WTC11 (cell line): ENCODE measurements at regions not wholly inside any gene's neighbourhood (a gene's known extent, or its start where the extent isn't known, plus 50 kb on each side); places are given as distances from the start of the nearest gene placed in this dataset.

Experiments
- ATAC-seq: fragments of 200-7000 bp; cut with Tn5 transposase; 2 replicates; pipeline ENCODE4 v1.10.0; 2021; ENCODE audit warnings: mild to moderate bottlenecking, moderate library complexity
- CTCF ChIA-PET: fragments of 300-600 bp; sonication (Branson Sonifier 250); formaldehyde crosslinking; loops from one replicate; lab custom pipeline; 2021; ENCODE audit warnings: antibody characterized with exemption; lab: Charles Lee
- POLR2A ChIA-PET: fragments of 350-600 bp; sonication (Branson Sonifier 250); formaldehyde crosslinking; loops from one replicate; lab custom pipeline; 2021; ENCODE audit warnings: antibody characterized with exemption; lab: Charles Lee
- DNase-seq: peaks from one replicate; pipeline ENCODE4 v3.0.0; 2021; ENCODE audit warnings: low spot score
- H3K27ac Mint-ChIP-seq: 2 replicates; pipeline ENCODE4 v1.8.0; 2021; ENCODE audit warnings: mixed read lengths
- H3K27me3 Mint-ChIP-seq: 2 replicates; pipeline ENCODE4 v1.8.0; 2021; ENCODE audit warnings: low read depth, mild to moderate bottlenecking, moderate library complexity, mixed read lengths
- H3K36me3 Mint-ChIP-seq: 2 replicates; pipeline ENCODE4 v1.8.0; 2021; ENCODE audit warnings: mixed read lengths
- H3K4me1 Mint-ChIP-seq: 2 replicates; pipeline ENCODE4 v1.8.0; 2022; ENCODE audit warnings: mixed read lengths
- H3K4me3 Mint-ChIP-seq: 2 replicates; pipeline ENCODE4 v1.8.0; 2021; ENCODE audit warnings: mild to moderate bottlenecking, moderate library complexity, mixed read lengths
- H3K9me3 Mint-ChIP-seq: 2 replicates; pipeline ENCODE4 v1.8.0; 2021; ENCODE audit warnings: mixed read lengths
- AFF4 ChIP-seq: sonication (generic); formaldehyde crosslinking; IDR thresholded peaks from 2 replicates; pipeline ENCODE4 v1.8.1; 2023; ENCODE audit warnings: mild to moderate bottlenecking, missing genetic modification reagents, borderline replicate concordance
- ATF1 ChIP-seq: sonication (generic); formaldehyde crosslinking; IDR thresholded peaks from 2 replicates; pipeline ENCODE4 v1.8.1; 2023; ENCODE audit warnings: mild to moderate bottlenecking, moderate library complexity, missing genetic modification reagents
- CDX4 ChIP-seq: fragments of 250-450 bp; sonication (Bioruptor Pico); IDR thresholded peaks from 2 replicates; pipeline ENCODE4 v1.9.0; 2021; ENCODE audit warnings: moderate library complexity, mild to moderate bottlenecking, inconsistent platforms, borderline replicate concordance
- CREM ChIP-seq: sonication (generic); formaldehyde crosslinking; IDR thresholded peaks from 2 replicates; pipeline ENCODE4 v1.8.1; 2022; ENCODE audit warnings: mild to moderate bottlenecking, missing genetic modification reagents, moderate library complexity
- GTF2I ChIP-seq: fragments of 250-450 bp; sonication (Bioruptor Pico); conservative IDR thresholded peaks from 2 replicates; pipeline ENCODE4 v1.4.0; 2021; ENCODE audit warnings: mild to moderate bottlenecking
- KAT7 ChIP-seq: sonication (generic); formaldehyde crosslinking; IDR thresholded peaks from 2 replicates; pipeline ENCODE4 v1.8.1; 2023; ENCODE audit warnings: missing genetic modification reagents, mild to moderate bottlenecking, borderline replicate concordance
- NFATC4 ChIP-seq: fragments of 250-450 bp; sonication (Bioruptor Pico); IDR thresholded peaks from 2 replicates; pipeline ENCODE4 v1.9.0; 2021; ENCODE audit warnings: mild to moderate bottlenecking
- NFYB ChIP-seq: sonication (generic); formaldehyde crosslinking; conservative IDR thresholded peaks from 2 replicates; pipeline ENCODE4 v1.8.0; 2022; ENCODE audit warnings: low read depth, missing genetic modification reagents
- PREB ChIP-seq: sonication (generic); formaldehyde crosslinking; IDR thresholded peaks from 2 replicates; pipeline ENCODE4 v1.8.1; 2022; ENCODE audit warnings: mild to moderate bottlenecking, missing genetic modification reagents, moderate library complexity, borderline replicate concordance
- ZNF425 ChIP-seq: fragments of 250-450 bp; sonication (Bioruptor Pico); conservative IDR thresholded peaks from 2 replicates; pipeline ENCODE4 v1.9.0; 2021; ENCODE audit warnings: mild to moderate bottlenecking
- ZNF512 ChIP-seq: sonication (generic); formaldehyde crosslinking; IDR thresholded peaks from 2 replicates; pipeline ENCODE4 v1.8.1; 2022; ENCODE audit warnings: missing genetic modification reagents, borderline replicate concordance
- TF ChIP-seq, protein P1 (sequence below): fragments of 250-450 bp; sonication (Bioruptor Pico); IDR thresholded peaks from 2 replicates; pipeline ENCODE4 v1.9.0; 2021; ENCODE audit warnings: mild to moderate bottlenecking, borderline replicate concordance
- TF ChIP-seq, protein P2 (sequence below): sonication (generic); formaldehyde crosslinking; IDR thresholded peaks from 2 replicates; pipeline ENCODE4 v1.8.1; 2023; ENCODE audit warnings: mild to moderate bottlenecking, missing genetic modification reagents
- TF ChIP-seq, protein P3 (sequence below): fragments of 250-450 bp; sonication (Bioruptor Pico); IDR thresholded peaks from 2 replicates; pipeline ENCODE4 v1.9.0; 2021; ENCODE audit warnings: mild to moderate bottlenecking

DNA sequence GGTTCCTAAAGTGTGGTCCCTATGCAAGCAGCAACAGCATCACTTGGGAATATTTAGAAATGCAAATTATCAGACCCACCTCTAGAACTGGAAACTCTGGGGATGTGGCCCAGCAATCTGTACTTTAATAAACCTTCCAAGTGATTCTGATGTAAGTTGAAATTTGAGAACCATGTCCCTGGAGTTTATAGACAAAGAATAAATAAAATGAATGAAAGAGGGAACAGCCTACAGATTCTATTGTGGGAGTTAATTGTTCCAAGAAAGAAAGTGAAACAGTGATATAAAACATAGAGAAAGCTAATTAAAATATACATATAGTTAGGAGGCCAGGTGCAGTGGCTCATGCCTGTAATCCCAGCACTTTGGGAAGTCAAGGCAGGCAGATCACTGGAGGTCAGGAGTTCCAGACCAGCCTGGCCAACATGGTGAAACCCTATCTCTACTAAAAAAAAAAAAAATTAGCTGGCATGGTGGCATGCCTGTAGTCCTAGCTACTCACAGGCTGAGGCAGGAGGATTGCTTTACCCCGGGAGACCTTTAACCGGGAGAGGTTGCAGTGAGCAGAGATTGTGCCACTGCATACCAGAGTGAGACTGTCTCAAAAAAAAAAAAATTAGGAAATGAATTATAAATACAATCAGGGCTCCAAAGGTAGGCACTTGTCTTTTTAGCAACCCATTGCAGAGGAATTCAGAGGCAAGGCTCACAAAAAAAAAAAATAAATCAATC is 507.5 kb downstream of the NAV3 start:
- Mint-ChIP-seq H3K27ac (no peak overlapping the region), H3K36me3 (no peaks in the 10 kb centered on the region), H3K4me3 (no peak overlapping the region), H3K27me3 (no peaks in the 10 kb centered on the region), H3K9me3 (peaks cover 8% of the 10 kb centered on the region; the same call in 1 of the 2 replicates), H3K4me1 (no peaks in the 10 kb centered on the region)
- ChIA-PET POLR2A (no interaction called here), CTCF (no interaction called here)
- no peak for DNase-seq
- TF ChIP-seq PREB, result no peak
- TF ChIP-seq, protein P1, sequence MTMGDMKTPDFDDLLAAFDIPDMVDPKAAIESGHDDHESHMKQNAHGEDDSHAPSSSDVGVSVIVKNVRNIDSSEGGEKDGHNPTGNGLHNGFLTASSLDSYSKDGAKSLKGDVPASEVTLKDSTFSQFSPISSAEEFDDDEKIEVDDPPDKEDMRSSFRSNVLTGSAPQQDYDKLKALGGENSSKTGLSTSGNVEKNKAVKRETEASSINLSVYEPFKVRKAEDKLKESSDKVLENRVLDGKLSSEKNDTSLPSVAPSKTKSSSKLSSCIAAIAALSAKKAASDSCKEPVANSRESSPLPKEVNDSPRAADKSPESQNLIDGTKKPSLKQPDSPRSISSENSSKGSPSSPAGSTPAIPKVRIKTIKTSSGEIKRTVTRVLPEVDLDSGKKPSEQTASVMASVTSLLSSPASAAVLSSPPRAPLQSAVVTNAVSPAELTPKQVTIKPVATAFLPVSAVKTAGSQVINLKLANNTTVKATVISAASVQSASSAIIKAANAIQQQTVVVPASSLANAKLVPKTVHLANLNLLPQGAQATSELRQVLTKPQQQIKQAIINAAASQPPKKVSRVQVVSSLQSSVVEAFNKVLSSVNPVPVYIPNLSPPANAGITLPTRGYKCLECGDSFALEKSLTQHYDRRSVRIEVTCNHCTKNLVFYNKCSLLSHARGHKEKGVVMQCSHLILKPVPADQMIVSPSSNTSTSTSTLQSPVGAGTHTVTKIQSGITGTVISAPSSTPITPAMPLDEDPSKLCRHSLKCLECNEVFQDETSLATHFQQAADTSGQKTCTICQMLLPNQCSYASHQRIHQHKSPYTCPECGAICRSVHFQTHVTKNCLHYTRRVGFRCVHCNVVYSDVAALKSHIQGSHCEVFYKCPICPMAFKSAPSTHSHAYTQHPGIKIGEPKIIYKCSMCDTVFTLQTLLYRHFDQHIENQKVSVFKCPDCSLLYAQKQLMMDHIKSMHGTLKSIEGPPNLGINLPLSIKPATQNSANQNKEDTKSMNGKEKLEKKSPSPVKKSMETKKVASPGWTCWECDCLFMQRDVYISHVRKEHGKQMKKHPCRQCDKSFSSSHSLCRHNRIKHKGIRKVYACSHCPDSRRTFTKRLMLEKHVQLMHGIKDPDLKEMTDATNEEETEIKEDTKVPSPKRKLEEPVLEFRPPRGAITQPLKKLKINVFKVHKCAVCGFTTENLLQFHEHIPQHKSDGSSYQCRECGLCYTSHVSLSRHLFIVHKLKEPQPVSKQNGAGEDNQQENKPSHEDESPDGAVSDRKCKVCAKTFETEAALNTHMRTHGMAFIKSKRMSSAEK (CRISPR knock-in tag), result no peak
- TF ChIP-seq KAT7 (CRISPR knock-in tag), result no peak
- no peak for TF ChIP-seq ATF1 (CRISPR knock-in tag)
- TF ChIP-seq, protein P2, sequence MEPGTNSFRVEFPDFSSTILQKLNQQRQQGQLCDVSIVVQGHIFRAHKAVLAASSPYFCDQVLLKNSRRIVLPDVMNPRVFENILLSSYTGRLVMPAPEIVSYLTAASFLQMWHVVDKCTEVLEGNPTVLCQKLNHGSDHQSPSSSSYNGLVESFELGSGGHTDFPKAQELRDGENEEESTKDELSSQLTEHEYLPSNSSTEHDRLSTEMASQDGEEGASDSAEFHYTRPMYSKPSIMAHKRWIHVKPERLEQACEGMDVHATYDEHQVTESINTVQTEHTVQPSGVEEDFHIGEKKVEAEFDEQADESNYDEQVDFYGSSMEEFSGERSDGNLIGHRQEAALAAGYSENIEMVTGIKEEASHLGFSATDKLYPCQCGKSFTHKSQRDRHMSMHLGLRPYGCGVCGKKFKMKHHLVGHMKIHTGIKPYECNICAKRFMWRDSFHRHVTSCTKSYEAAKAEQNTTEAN, result no peak
- no peak for TF ChIP-seq CREM (CRISPR knock-in tag)
- TF ChIP-seq, protein P3, sequence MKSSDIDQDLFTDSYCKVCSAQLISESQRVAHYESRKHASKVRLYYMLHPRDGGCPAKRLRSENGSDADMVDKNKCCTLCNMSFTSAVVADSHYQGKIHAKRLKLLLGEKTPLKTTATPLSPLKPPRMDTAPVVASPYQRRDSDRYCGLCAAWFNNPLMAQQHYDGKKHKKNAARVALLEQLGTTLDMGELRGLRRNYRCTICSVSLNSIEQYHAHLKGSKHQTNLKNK (CRISPR knock-in tag), result no peak
- no peak for TF ChIP-seq ZNF425 (CRISPR knock-in tag)
- no peak for TF ChIP-seq ZNF512 (CRISPR knock-in tag)
- no peak for TF ChIP-seq GTF2I
- TF ChIP-seq CDX4 (CRISPR knock-in tag), result no peak
- no peak for TF ChIP-seq NFYB
- TF ChIP-seq NFATC4 (CRISPR knock-in tag), result no peak
- no peak for TF ChIP-seq AFF4
- ATAC-seq, result no peak
